Astrocyte of the cerebellum (primary cell): ENCODE measurements at regions not wholly inside any gene's neighbourhood (a gene's known extent, or its start where the extent isn't known, plus 50 kb on each side); places are given as distances from the start of the nearest gene placed in this dataset.

Experiments used
- DNase-seq: peaks from one replicate; pipeline ENCODE4 v3.0.0-alpha.2; 2011; ENCODE audit warnings: low read depth
- H3K4me3 ChIP-seq: 2 replicates; pipeline ENCODE4 v1.5.1; 2011; ENCODE audit warnings: mild to moderate bottlenecking, low read depth, low read length, moderate library complexity
- in situ Hi-C: cut with HindIII; loops from 2 replicates; pipeline ENCODE4 v1.10.0; 2017; ENCODE audit warnings: low sequenced_read_pairs
- TF ChIP-seq, protein P1 (sequence below): IDR thresholded peaks from 2 replicates; pipeline ENCODE4 v1.5.1; 2012; ENCODE audit warnings: low read length, low read depth, moderate library complexity, mild to moderate bottlenecking; ENCODE audit errors: missing control alignments

DNA sequence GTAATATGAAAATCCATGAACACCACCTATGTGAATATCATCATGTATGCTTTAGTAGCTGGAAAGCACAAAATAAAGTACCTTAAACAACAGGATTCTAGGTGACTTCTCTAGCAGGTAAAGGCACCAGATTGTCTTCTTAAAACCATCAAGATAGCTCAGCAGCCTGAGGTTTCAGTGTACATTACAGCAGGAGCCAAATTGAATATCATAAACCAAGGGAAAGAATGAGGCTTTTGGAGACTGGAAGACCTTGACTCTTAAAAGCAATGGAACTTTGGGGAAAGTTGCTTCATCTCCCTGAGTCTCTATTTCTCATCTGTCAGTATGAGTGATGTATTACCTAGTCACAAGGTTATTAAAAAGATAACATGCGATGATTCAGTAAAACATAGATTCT, 429.7 kb upstream of the SPHKAP start:
- H3K4me3 ChIP-seq, result no peak overlapping the region
- no peak for DNase-seq
- TF ChIP-seq, protein P1, sequence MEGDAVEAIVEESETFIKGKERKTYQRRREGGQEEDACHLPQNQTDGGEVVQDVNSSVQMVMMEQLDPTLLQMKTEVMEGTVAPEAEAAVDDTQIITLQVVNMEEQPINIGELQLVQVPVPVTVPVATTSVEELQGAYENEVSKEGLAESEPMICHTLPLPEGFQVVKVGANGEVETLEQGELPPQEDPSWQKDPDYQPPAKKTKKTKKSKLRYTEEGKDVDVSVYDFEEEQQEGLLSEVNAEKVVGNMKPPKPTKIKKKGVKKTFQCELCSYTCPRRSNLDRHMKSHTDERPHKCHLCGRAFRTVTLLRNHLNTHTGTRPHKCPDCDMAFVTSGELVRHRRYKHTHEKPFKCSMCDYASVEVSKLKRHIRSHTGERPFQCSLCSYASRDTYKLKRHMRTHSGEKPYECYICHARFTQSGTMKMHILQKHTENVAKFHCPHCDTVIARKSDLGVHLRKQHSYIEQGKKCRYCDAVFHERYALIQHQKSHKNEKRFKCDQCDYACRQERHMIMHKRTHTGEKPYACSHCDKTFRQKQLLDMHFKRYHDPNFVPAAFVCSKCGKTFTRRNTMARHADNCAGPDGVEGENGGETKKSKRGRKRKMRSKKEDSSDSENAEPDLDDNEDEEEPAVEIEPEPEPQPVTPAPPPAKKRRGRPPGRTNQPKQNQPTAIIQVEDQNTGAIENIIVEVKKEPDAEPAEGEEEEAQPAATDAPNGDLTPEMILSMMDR, result no peak
- in situ Hi-C loops, result no loop called here

- TF ChIP-seq, protein P1, result no peak
- DNase-seq, result no peak
- in situ Hi-C loops, result no loop called here
- H3K4me3 ChIP-seq, result no peak overlapping the region
Observed at GRCh38 chr2:228602288-228602687, 420.8 kb upstream of the SPHKAP start.

DNA sequence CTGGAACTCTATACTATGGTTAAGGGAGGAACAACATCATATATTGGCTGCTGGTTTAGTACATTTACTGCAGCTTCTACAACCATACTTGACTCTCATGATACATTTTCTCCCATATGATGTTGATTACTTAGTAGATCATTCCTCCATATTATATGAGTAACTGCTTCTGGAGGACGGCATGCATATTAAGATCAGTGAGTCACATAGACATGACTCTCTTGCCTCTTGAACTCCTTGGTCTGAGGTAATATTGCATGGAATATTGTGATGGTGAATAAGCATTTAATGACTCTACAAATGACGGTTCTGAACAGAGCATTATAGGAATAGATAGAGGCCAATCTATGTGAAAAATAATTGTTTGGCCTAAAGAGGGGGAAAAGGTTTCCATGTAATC, 418.8 kb upstream of the SPHKAP start:
- peak; percentile 3 for DNase-seq
- in situ Hi-C loops, result no loop called here

GRCh38 chr2:228599781-228600180, 418.3 kb upstream of the SPHKAP start:
- TF ChIP-seq, protein P1, result no peak
- no peak for DNase-seq
- in situ Hi-C loops, result no loop called here
- no peak overlapping the region for H3K4me3 ChIP-seq

More for the DNA sequence above, 418.8 kb upstream of the SPHKAP start:
- TF ChIP-seq, protein P1, result no peak
- H3K4me3 ChIP-seq, result no peak overlapping the region

DNA sequence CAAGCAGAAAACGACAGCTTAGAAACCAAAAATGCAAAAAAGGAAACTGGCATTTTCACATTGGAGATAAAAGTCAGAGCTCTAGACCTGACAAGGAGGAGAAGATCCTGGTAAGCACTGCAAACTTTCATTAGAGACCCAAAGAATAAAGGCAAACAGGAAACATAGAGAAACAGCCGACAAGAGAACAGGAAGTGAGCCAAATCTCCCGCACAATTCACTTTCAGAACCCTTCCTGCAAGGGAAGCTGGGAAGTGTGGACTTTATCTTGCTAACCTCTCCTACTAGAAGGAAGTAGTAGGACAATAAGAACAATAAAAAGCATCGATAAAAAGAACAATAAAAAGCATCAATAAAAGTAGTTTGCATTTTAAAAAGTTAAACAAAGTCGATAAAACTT, 417.8 kb upstream of the SPHKAP start:
- TF ChIP-seq, protein P1, result no peak
- in situ Hi-C loops, result no loop called here
- H3K4me3 ChIP-seq, result no peak overlapping the region
- no peak for DNase-seq

DNA sequence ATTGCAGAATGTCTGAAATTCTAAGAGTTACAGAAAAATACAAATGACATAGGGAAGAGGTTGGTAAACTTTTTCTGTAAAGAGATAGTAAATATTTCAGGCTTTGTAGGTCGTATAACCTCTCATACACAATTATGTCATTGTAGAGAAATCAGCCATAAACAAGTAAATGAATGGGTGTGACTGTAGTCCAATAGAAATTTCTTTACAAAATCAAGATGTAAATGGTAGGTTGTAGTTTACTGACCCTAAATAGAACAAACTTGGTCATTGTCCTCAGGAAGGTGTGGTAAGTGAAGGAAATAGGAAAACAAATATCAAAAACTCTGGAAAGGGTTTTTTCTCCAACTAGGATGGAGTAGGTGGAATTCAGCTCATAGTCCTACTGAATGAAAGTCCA, 415.5 kb upstream of the SPHKAP start:
- no peak overlapping the region for H3K4me3 ChIP-seq
- TF ChIP-seq, protein P1, result no peak
- no peak for DNase-seq
- in situ Hi-C loops, result no loop called here

GRCh38 chr2:228594012-228594411, 412.5 kb upstream of the SPHKAP start:
- no peak overlapping the region for H3K4me3 ChIP-seq

More at GRCh38 chr2:228594012-228594411, 412.5 kb upstream of the SPHKAP start:
- DNase-seq, result no peak
- in situ Hi-C loops, result no loop called here
- TF ChIP-seq, protein P1, result no peak
